IMR-90 (cell line): ENCODE measurements at regions not wholly inside any gene's neighbourhood (a gene's known extent, or its start where the extent isn't known, plus 50 kb on each side); places are given as distances from the start of the nearest gene placed in this dataset.

Source experiments
- BHLHE40 ChIP-seq: fragments of 150-350 bp; IDR thresholded peaks from 2 replicates; pipeline ENCODE4 v1.6.1; 2016; ENCODE audit warnings: mild to moderate bottlenecking, low read depth, low read length
- CHD1 ChIP-seq: IDR thresholded peaks from 2 replicates; pipeline ENCODE4 v1.6.1; 2012; ENCODE audit warnings: low read depth, low read length, improper control_type of control experiment
- ELK1 ChIP-seq: fragments of 150-350 bp; IDR thresholded peaks from 2 replicates; pipeline ENCODE4 v1.6.1; 2016; ENCODE audit warnings: low read depth, mild to moderate bottlenecking, low read length, moderate library complexity, borderline replicate concordance
- FOS ChIP-seq: fragments of 150-350 bp; IDR thresholded peaks from 2 replicates; pipeline ENCODE4 v1.6.1; 2016; ENCODE audit warnings: low read depth, low read length
- MXI1 ChIP-seq: IDR thresholded peaks from 2 replicates; pipeline ENCODE4 v1.6.1; 2012; ENCODE audit warnings: low read depth, mild to moderate bottlenecking, low read length, moderate library complexity, borderline replicate concordance
- POLR2A ChIP-seq: IDR thresholded peaks from 2 replicates; pipeline ENCODE4 v1.6.1; 2012; ENCODE audit warnings: mild to moderate bottlenecking, low read depth, low read length
- RFX5 ChIP-seq: IDR thresholded peaks from 2 replicates; pipeline ENCODE4 v1.8.0; 2012; ENCODE audit warnings: low read depth, mild to moderate bottlenecking, low read length, moderate library complexity
- SMC3 ChIP-seq: fragments of 150-350 bp; IDR thresholded peaks from 2 replicates; pipeline ENCODE4 v1.6.1; 2016; ENCODE audit warnings: low read depth, mild to moderate bottlenecking, antibody characterized with exemption, low read length, moderate library complexity
- USF2 ChIP-seq: fragments of 150-350 bp; IDR thresholded peaks from 2 replicates; pipeline ENCODE4 v1.6.1; 2017; ENCODE audit warnings: mild to moderate bottlenecking, antibody characterized with exemption, low read length, low read depth
- TF ChIP-seq, protein P1 (sequence below): conservative IDR thresholded peaks from 2 replicates; pipeline ENCODE4 v1.5.1; 2012; ENCODE audit warnings: mild to moderate bottlenecking, low read depth, low read length, improper control_type of control experiment

GRCh38 chr10:7006566-7006965, 404.3 kb downstream of the SFMBT2 start:
- no peak for TF ChIP-seq FOS
- TF ChIP-seq, protein P1, sequence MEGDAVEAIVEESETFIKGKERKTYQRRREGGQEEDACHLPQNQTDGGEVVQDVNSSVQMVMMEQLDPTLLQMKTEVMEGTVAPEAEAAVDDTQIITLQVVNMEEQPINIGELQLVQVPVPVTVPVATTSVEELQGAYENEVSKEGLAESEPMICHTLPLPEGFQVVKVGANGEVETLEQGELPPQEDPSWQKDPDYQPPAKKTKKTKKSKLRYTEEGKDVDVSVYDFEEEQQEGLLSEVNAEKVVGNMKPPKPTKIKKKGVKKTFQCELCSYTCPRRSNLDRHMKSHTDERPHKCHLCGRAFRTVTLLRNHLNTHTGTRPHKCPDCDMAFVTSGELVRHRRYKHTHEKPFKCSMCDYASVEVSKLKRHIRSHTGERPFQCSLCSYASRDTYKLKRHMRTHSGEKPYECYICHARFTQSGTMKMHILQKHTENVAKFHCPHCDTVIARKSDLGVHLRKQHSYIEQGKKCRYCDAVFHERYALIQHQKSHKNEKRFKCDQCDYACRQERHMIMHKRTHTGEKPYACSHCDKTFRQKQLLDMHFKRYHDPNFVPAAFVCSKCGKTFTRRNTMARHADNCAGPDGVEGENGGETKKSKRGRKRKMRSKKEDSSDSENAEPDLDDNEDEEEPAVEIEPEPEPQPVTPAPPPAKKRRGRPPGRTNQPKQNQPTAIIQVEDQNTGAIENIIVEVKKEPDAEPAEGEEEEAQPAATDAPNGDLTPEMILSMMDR: no peak
- TF ChIP-seq POLR2A: no peak
- no peak for TF ChIP-seq MXI1
- TF ChIP-seq BHLHE40: no peak
- TF ChIP-seq USF2: no peak
- TF ChIP-seq RFX5: no peak
- TF ChIP-seq ELK1: no peak
- no peak for TF ChIP-seq SMC3
- TF ChIP-seq CHD1: no peak
